HK-2 (cell line): ENCODE measurements at regions not wholly inside any gene's neighbourhood (a gene's known extent, or its start where the extent isn't known, plus 50 kb on each side); places are given as distances from the start of the nearest gene placed in this dataset.
"Not testable (repeated sequence)": the region's sequence is repeated elsewhere in the genome, so short reads cannot be mapped to it uniquely, and the experiment has no call there.

ENCODE experiments used
- DNase-seq: peaks from one replicate; pipeline ENCODE4 v3.0.0-alpha.2; 2018; ENCODE audit not compliant: unreplicated experiment

GRCh38 chr5:87105577-87105976 lies 162.1 kb upstream of the RASA1 start:
- no peak for DNase-seq

- DNase-seq, result no peak
Measured at GRCh38 chr5:87109746-87110145, 157.9 kb upstream of the RASA1 start.

DNA sequence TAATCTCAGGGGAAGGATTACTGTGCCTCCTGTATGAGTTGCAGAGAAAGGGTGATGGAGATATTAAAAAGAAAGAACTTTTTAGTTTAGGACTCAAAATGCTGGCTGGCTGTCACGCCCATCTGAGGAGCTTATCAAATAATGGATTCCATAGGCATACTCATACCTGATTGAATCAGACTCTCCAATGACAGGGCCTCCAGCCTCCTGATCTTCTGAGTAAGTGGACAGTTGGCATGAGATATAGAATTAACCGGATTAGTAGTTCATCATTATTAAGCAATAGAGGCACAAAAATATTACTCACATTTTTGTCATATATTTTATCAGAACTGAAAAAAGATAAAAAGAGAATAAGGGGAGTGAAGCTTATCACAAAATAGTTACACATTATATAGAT lies 157.0 kb upstream of the RASA1 start:
- DNase-seq, result no peak

- DNase-seq, result peak; percentile 58
Measured at GRCh38 chr5:87113861-87114260, 153.8 kb upstream of the RASA1 start.

DNA sequence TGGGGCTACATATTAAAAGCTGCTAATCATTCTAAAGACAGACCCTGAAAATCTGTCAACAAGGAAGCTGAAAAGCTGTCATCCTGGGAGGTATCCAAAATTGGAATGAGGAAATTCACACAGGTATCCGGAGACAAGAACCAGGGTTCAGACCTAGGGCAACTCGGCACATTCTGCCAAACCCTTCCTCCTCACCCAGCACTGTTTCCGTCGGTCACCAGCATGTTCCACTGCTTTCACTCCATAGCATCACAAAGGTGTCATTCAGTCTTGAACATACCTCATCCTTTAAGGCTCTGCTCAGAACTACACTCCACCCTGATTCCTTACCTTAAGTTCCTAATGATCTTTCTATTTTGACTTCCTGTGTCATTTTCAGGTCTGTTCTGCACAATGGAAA lies 153.1 kb upstream of the RASA1 start:
- DNase-seq, result no peak

DNA sequence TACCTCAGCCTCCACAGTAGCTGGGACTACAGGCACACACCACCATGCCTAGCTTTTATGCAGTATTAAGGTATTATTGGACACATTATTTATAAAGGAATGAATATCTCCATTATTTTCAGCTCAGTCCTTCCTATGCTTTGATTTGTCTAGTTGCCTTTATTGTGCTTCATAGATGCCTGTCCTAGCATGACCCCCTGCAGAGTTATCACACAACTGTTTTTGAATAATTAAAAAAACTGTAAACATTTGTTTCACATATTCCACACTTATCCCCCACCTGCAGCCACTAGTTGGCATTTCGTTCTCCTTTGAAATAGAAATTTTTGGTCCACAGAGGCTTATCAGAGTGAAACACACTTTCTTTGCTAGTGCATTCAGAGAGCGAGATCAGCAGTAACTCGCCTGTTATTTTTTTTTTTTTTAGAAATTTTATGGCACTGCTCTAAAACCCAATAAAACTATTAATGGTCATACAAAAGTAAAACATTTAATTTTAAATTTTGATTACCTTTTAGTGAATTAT lies 151.8 kb upstream of the RASA1 start:
- no peak for DNase-seq

GRCh38 chr5:87116825-87117512 lies 150.7 kb upstream of the RASA1 start:
- no peak for DNase-seq

DNA sequence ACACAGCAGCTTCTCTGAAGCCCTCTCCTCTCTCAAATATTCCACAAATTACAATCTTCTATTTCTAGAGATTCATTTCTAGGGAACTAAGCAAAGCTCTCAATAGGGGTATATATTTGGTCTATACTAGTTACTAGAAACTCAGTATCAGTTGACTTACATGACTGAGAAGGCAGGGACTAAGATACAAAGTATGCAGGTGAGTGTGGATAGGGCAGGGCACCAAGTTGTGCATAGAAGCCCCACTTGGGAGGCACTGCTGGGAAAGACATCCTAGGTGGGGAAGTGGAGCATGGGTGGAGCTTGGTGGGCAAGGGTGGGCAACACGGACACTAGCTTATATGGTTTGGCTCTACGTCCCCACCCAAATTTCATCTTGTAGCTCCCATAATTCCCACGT lies 148.1 kb upstream of the RASA1 start:
- no peak for DNase-seq

GRCh38 chr5:87120518-87121303 lies 147.0 kb upstream of the RASA1 start:
- DNase-seq, result no peak

DNA sequence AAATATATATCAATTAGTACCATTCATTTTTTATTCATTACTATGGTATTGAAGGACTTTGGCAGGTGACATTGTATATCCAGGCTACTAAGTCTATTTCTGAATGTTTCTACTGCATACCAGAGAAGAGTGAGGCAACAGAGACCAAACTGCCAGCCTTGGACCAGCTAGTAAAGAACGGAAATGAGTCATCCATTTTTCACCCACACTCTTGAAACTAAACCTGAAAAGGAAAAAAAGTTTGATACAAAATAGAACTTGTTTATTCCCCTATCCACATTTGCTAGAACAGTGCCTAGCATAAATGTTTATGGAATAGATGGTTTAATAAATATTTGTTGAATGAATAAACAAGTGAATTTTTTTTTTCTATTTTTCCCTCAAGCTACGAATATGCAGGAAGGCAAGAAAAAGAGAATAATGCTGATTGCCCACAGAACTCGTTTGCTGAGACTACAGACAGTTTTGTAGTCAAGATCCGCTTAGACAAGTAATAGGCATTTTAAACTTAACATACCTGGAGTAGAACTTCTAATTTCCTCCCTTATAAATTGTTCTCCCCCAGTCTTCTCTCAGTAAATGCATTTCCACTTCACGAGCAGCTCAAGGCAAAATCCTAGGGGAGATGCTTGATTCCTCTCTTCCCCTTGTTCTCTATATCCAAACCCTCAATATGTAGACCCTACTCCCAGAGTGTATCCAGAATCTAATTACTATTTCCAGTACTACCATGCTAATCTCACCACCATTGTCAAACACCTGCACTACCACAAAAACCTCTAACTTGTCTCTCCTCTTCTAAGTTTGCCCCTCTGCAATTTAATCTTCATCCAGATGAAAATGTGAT lies 146.2 kb upstream of the RASA1 start:
- DNase-seq, result no peak

GRCh38 chr5:87122151-87122977 lies 145.3 kb upstream of the RASA1 start:
- no peak for DNase-seq

DNA sequence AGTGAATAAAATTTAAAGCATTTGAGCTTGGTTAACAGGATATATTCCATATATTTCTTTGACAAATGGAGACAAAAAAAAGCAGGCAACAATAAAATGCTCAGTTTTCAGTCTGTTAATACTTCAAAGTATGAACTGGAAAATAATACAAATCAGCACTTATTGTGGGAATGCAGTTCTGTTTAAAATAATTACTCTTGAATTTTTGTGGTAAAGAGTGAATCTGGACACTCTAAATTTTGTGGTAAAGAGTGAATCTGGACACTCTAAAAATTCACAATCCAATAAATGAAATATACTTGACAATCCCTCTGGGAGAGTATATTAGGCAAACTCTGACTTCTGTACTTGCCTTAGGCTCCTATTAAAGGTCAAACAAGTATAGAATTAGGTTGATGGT lies 141.9 kb upstream of the RASA1 start:
- DNase-seq, result no peak

DNA sequence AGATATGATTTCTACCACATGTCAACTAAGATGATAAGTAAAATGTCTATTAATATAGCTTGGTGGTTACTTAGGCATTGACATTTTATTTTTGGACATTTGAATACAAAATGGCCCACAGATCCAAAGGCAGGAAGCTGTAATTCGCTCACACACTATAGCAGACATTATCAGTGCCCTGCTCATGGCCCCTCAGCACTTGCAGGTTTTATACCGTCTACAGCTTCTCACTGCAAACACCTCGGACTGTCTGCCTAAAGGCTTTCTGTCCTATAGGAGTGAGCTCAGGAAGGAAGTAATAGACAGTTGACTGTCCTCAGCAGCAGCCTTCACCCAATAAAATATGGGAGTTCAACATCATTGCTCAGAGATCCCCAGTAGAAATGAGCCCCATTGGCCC lies 140.8 kb upstream of the RASA1 start:
- DNase-seq, result no peak

- DNase-seq, result no peak
Measured at GRCh38 chr5:87127426-87127825, 140.3 kb upstream of the RASA1 start.

GRCh38 chr5:87127956-87128687 lies 139.6 kb upstream of the RASA1 start:
- peak; percentile 33 for DNase-seq

GRCh38 chr5:87129046-87129445 lies 138.6 kb upstream of the RASA1 start:
- DNase-seq, result no peak

DNA sequence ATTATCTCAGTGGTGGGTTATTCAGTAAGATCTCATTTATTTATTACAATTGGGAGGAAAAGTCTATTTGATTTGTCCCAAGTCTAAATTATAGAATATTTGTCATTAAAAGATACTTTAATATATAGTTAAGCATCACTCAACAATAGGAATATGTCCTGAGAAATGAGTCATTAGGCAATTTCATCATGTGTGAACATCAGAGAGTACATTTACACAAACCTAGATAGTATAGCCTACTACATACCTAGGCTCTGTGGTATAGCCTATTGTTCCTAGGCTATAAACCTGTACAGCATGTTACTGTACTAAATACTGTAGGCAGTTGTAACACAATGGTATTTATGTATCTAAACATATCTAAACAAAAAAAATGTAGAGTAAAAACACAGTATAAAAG lies 135.0 kb upstream of the RASA1 start:
- no peak for DNase-seq

GRCh38 chr5:87134513-87134912 lies 133.2 kb upstream of the RASA1 start:
- not testable (repeated sequence) for DNase-seq

DNA sequence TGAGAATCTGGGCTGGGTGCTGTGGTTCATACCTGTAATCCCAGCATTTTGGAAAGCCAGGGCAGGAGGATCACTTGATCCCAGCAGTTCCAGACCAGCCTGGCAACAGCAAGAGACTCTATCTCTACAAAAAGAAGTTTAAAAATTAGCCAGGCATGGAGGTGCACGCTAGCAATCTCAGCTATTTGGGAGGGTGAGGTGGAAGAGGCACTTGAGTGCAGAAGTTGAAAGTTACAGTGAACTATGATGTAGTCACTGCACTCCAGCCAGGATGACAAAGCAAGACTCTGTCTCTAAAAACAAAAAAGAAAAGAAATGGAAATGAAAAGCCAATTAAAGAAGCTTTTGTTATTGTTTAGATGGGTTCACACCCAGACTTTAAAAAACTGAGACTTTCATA lies 131.6 kb upstream of the RASA1 start:
- no peak for DNase-seq

GRCh38 chr5:87136733-87137132 lies 130.9 kb upstream of the RASA1 start:
- DNase-seq, result no peak

- DNase-seq, result no peak
Measured at GRCh38 chr5:87137283-87137682, 130.4 kb upstream of the RASA1 start.
